Calu3 (cell line): ENCODE measurements at regions not wholly inside any gene's neighbourhood (a gene's known extent, or its start where the extent isn't known, plus 50 kb on each side); places are given as distances from the start of the nearest gene placed in this dataset.

Source experiments
- BruUV-seq: library from RNA; stranded (reverse); fragments of 400-500 nt; replicated peaks from 2 replicates; lab custom pipeline; 2021; lab: Mats Ljungman, UMichigan
- CTCF ChIA-PET: fragments of 300-600 bp; sonication (Branson Sonifier 250); formaldehyde crosslinking; loops from one replicate; lab custom pipeline; 2022; ENCODE audit warnings: antibody characterized with exemption; lab: Charles Lee
- DNase-seq: peaks from one replicate; pipeline ENCODE4 v3.0.0; 2022
- H3K27ac Mint-ChIP-seq: one replicate; pipeline ENCODE4 v1.8.0; 2022; ENCODE audit warnings: mixed read lengths; ENCODE audit not compliant: unreplicated experiment
- H3K27me3 Mint-ChIP-seq: one replicate; pipeline ENCODE4 v1.8.0; 2022; ENCODE audit warnings: mixed read lengths; ENCODE audit not compliant: unreplicated experiment
- H3K36me3 Mint-ChIP-seq: one replicate; pipeline ENCODE4 v1.8.0; 2022; ENCODE audit warnings: mild to moderate bottlenecking, moderate library complexity, mixed read lengths; ENCODE audit not compliant: insufficient read depth, unreplicated experiment
- H3K4me1 Mint-ChIP-seq: one replicate; pipeline ENCODE4 v1.8.0; 2022; ENCODE audit warnings: mild to moderate bottlenecking, low read depth, mixed read lengths; ENCODE audit not compliant: unreplicated experiment
- H3K4me3 Mint-ChIP-seq: one replicate; pipeline ENCODE4 v1.8.0; 2022; ENCODE audit warnings: mild to moderate bottlenecking, low read depth, moderate library complexity, mixed read lengths; ENCODE audit not compliant: unreplicated experiment
- H3K9me3 Mint-ChIP-seq: one replicate; pipeline ENCODE4 v1.8.0; 2022; ENCODE audit warnings: low read depth, mixed read lengths; ENCODE audit not compliant: unreplicated experiment
- intact Hi-C: fragments of 100-400 bp; cut with micrococcal nuclease; formaldehyde crosslinking; loops from one replicate; pipeline ENCODE4 v1.10.0; 2022; ENCODE audit not compliant: unreplicated experiment
- TF ChIP-seq, protein P1 (sequence below): fragments of 200-600 bp; IDR thresholded peaks from one replicate; pipeline ENCODE4 v1.8.0; 2022; ENCODE audit warnings: antibody characterized with exemption; ENCODE audit not compliant: unreplicated experiment

DNA sequence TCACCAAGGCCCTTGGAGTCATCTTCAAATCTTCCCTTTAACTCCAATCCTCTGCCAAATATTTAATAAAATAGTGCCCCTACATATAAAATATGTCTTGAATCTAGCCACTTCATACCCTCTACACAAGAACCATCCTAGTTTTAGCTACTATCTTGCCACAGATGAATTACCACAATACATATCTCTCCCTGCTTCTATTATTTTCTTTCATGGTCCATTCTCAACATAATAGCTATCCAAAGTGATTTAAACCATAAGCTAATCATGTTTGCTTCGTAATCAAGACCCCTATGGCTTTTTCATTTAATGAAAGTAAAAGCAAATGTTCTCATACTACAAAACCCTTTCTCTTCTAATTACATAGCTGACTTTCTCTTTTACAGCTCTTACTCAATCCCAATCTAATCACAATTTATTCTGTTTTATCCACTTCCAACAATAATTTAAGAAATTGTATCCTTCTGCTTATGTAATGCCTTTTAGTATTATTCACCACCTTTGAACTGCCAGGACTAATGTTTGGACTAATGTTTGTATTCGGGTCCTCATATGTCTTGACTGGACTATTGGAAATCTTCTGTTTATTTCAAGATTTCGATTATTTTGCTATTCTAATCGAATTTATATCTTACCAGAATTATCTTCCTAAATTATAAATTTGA is 412.0 kb downstream of the SLITRK1 start:
- CTCF ChIA-PET, result no interaction called here
- no TSS peak for BruUV-seq
- H3K27me3 Mint-ChIP-seq, result no peaks in the 10 kb centered on the region
- peaks cover 6% of the 10 kb centered on the region for H3K9me3 Mint-ChIP-seq
- H3K4me1 Mint-ChIP-seq, result no peaks in the 10 kb centered on the region
- no peak overlapping the region for H3K4me3 Mint-ChIP-seq
- no peak for DNase-seq
- intact Hi-C loops, result no loop called here
- TF ChIP-seq, protein P1, sequence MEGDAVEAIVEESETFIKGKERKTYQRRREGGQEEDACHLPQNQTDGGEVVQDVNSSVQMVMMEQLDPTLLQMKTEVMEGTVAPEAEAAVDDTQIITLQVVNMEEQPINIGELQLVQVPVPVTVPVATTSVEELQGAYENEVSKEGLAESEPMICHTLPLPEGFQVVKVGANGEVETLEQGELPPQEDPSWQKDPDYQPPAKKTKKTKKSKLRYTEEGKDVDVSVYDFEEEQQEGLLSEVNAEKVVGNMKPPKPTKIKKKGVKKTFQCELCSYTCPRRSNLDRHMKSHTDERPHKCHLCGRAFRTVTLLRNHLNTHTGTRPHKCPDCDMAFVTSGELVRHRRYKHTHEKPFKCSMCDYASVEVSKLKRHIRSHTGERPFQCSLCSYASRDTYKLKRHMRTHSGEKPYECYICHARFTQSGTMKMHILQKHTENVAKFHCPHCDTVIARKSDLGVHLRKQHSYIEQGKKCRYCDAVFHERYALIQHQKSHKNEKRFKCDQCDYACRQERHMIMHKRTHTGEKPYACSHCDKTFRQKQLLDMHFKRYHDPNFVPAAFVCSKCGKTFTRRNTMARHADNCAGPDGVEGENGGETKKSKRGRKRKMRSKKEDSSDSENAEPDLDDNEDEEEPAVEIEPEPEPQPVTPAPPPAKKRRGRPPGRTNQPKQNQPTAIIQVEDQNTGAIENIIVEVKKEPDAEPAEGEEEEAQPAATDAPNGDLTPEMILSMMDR, result no peak
- H3K27ac Mint-ChIP-seq, result no peak overlapping the region
- no peaks in the 10 kb centered on the region for H3K36me3 Mint-ChIP-seq

DNA sequence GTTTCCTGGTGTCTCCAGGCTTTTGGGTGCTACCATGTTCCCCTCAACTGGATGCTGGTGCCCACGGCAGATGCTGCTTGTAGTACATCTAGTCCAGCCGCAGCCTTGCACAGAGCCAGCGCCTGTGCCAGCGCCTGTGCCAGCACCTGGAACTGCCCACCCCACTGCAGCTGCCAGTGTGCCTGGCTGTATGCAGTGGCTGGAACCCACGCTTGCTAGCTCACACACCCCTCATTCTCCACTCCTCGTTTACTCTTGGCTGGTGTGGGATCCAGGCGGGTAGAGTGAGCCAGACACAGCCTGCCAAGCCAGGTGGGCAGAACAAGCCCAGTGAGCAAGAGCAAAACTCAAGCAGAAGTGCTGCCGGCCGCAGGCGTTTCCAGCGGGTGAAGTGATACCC is 428.6 kb downstream of the SLITRK1 start:
- H3K36me3 Mint-ChIP-seq, result no peaks in the 10 kb centered on the region
- CTCF ChIA-PET, result no interaction called here

DNA sequence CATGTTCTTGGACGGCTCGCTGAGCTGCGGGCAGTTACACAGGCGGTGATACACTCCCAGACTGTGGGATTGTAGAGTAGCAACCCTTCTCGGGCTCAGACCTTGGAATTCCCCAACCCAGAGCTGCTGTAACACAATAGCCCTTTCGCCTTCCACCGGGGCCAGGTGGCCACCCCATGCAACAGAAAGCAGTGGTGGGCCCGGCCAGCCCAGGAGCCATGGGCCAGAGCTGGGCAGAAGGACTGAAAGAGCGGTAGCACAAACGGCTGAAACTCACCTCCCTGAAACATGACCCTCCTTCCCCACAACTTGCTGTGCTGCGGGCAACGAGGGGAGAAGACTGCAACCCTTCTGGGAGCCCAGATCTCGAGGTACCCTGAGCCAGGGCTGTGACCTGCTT is 429.0 kb downstream of the SLITRK1 start:
- intact Hi-C loops, result no loop called here
- H3K27ac Mint-ChIP-seq, result no peak overlapping the region
- no peaks in the 10 kb centered on the region for H3K4me1 Mint-ChIP-seq
- no peak for DNase-seq
- no peaks in the 10 kb centered on the region for H3K36me3 Mint-ChIP-seq
- TF ChIP-seq, protein P1, result no peak
- no peaks in the 10 kb centered on the region for H3K27me3 Mint-ChIP-seq
- no peak overlapping the region for H3K4me3 Mint-ChIP-seq
- no peaks in the 10 kb centered on the region for H3K9me3 Mint-ChIP-seq
- no TSS peak for BruUV-seq
- CTCF ChIA-PET, result no interaction called here

More for the DNA sequence above, 428.6 kb downstream of the SLITRK1 start:
- Mint-ChIP-seq H3K4me3 (no peak overlapping the region), H3K4me1 (no peaks in the 10 kb centered on the region), H3K27ac (no peak overlapping the region), H3K27me3 (no peaks in the 10 kb centered on the region), H3K9me3 (no peaks in the 10 kb centered on the region)
- no peak for DNase-seq
- no TSS peak for BruUV-seq
- intact Hi-C loops, result no loop called here
- TF ChIP-seq, protein P1, result no peak

DNA sequence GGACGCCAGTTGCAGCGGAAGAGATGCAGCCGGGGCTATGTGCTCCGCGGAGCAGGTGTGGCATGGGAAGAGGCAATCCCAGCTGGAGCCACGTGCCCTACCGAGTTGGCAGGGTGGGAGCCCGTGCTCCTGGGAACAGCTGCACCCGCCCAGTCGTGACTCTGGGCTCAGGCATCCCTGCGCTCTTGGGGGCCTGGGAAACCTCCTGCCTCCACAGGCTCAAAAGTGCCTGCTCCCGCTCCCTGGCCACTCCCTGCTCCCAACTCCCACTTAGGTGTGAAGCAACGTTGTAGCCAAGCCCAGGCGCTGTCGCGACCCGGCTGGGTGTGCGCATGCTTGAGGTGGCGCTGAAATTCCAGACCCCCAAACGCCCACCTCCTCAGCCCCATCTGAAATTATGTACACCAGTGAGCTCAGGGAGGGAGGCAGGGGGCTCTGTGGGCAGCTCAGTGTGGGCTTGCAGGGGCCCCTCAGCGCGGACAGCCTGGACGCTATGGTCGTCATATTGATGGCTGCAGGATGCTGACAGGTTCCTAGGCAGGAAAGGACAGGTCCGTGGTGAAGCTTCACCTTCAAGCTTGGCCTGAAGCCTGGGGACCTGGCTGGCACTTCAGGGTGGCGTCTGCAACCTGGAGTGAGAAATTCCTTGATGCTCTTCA is 429.9 kb downstream of the SLITRK1 start:
- intact Hi-C loops, result no loop called here
- no peak overlapping the region for H3K4me3 Mint-ChIP-seq
- no peak for DNase-seq
- BruUV-seq, result no TSS peak
- H3K36me3 Mint-ChIP-seq, result no peaks in the 10 kb centered on the region
- no peaks in the 10 kb centered on the region for H3K4me1 Mint-ChIP-seq
- TF ChIP-seq, protein P1, result no peak
- CTCF ChIA-PET, result no interaction called here
- H3K27me3 Mint-ChIP-seq, result no peaks in the 10 kb centered on the region
- H3K27ac Mint-ChIP-seq, result no peak overlapping the region
- no peaks in the 10 kb centered on the region for H3K9me3 Mint-ChIP-seq
